ENCODE measurements at regions not wholly inside any gene's neighbourhood (a gene's known extent, or its start where the extent isn't known, plus 50 kb on each side); places are given as distances from the start of the nearest gene placed in this dataset.
A peak's percentile ranks its signal among the peaks of the same experiment; 100 is the strongest.

DNA sequence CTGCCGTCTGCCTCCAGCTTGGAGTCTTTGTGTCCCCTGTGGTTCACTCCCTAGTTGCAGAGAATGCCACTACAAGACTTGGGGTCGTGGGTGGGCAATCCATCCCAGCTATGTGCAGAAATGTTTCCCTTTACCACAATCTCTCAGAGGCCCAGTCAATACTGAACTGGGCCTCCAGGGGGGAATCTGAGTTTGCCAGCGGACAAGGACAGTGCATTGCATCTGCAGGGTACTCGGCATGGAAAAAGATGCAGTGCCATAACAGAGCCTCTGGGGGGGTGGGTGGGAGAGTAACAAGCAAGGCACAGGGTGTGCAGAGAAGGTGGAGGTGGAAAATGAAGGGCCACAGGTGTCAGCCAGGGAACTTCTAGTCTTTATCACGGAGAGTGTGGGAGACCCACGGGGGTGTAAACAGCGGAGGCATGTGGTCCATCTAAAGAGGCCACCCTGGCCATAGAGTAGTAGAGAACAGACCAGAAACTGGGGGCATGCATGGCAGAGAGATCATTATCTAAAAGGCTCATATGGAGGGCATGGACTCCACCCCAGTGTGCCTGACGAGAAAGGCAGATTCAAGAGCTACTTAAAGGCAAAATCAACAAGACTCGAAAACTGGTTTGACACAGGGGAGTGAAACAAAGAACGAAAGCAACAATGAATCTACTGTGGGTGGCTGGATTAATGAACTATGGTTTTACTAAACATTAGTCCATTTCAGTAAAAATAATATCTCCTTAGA, 182.4 kb downstream of the ANXA2 start:
- DNase-seq, result no peak

DNA sequence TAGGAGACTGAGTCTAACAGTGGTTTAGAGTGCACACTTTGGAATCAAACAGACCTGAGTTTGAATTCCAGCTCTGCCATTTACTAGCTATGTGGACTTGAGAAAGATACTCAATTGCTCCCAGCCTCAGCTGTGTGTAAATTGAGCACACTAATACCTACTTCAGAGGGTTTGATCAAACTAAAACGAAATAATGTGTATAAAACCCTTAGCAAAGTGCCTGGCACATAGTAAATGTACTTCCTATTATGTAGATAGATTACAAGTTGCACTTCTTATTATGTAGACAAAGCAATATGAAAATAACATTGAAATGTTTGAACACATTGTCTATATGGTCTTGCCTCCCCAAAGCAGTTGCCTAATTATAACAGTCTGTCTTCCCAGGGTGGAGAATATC, 180.6 kb downstream of the ANXA2 start:
- DNase-seq, result no peak

GRCh38 chr15:60218256-60218655, 179.5 kb downstream of the ANXA2 start:
- no peak for DNase-seq

GRCh38 chr15:60219866-60220265, 177.9 kb downstream of the ANXA2 start:
- no peak for DNase-seq

DNA sequence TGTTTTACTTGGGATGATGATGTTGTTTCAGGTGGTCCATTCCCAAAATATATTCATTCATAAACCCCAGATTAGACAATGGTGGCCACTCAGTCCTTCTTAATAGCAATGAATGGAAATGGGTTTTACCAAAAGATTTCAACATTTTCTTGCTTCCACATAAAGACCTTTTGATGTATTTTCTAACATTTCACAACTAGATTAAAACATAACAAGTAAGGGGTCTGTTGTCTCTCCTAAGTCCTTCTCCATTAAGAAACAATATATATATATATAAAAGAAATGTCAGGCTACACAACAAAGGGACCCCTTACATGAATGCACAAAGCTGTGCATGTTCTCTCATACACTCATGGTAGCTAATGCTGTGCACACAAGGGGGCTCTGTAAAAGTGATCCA, 176.4 kb downstream of the ANXA2 start:
- DNase-seq, result no peak

DNA sequence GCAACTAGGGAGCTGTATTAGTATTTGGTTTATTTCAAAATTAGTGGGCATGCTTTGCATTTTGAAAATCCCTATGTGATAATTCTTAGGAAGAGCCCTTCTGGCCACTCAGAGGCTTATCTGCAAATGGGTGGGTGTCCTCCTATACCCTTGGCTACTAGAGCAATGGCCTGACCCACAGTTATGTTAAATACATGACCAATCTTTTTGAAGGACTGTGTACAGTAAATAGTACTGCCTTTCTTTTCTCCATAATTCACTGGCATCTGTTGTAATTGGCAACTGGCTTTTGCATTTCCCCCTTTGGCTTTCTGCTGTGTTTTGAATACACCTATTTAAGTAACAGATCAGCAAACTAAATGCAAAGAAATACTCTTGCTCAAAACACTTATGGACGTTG, 175.4 kb downstream of the ANXA2 start:
- DNase-seq, result no peak

- DNase-seq, result no peak
These were observed 174.6 kb downstream of the ANXA2 start for GRCh38 chr15:60223176-60223575.

DNA sequence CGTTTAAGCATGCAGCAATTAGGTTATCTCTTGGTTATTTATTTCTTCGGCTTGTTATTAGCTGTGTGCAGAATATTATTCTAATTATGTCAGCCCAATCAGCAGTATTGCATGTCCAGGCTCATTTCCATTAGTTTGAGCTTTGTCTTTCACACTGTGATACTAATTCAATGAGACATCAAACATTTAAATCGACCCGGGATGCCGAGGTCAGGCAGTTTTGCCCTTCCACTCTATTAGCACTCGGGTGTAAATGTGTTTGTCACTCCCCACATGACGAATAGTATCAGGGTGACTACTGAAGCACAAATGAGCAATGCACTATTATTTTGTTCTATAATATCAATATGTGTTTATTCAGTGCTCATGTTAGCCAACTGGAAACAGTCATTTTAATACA, 170.9 kb downstream of the ANXA2 start:
- no peak for DNase-seq

GRCh38 chr15:60228101-60228500, 169.7 kb downstream of the ANXA2 start:
- DNase-seq, result no peak

DNA sequence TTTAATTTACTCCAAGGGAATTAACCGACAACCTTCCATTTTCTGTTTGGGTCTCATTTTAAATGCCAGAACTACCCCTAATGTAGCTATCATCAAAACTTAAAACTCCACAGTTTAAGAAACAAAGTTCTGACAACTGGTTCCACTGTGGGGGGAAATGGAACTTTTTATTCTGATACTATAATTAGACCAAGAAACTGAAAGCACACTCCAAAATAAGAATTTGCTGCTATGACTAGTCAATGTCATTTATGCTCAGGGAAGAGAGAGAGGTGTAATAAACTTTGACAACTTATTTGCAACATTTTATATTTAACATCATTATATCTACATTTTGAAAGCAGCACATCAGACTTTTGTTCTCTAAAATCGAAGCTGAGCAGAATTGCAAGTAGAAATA, 169.2 kb downstream of the ANXA2 start:
- no peak for DNase-seq

DNA sequence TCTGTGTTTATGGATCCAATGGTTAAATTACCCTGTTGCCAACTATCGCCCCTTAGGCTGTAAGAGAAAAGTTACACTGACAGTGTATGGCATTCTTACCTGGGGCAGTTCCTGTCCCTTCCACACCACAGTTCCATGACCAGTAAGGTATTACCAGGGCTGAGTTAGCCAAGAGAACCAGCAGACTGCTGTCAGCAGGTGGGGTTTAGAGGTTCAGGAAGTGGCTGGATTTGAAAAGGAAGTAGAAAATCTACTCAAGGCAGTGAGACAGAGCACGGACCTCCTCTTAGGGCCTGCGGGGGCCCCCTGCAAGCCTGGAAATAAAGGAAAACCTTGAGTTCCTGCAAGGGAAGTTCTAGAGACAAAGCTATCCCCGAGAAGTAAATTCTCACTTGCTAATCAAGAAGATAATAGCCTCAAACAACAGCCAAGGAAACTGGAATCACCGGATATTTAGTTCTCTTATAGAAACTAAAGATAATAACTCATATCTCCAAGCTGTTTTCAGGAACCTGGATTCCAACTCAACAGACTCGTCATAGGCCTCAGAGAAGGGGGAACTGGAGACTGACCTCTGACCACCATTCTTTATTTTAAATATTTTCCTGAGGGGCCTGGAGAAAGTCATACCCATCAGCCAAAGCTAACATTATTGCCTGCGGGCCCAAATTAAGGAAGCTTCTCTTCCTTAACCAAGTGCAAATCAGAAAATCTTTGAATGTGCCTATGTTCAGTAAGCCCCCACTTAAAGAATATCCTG, 161.7 kb downstream of the ANXA2 start:
- DNase-seq, result no peak

DNA sequence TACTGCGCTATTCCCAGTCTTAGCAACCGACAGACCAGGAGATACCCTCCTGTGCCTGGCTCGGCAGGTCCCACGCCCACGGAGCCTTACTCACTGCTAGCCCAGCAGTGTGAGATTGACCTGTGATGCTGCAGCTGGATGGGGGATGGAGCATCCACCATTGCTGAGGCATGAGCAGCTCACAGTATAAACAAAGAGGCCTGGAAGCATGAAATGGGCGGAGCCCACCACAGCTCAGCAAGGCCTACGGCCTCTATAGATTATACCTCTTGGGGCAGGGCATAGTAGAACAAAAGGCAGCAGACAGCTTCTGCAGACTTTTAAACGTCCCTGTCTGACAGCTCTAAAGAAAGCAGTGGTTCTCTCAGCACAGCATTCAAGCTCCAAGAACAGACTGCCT, 160.3 kb downstream of the ANXA2 start:
- no peak for DNase-seq

DNA sequence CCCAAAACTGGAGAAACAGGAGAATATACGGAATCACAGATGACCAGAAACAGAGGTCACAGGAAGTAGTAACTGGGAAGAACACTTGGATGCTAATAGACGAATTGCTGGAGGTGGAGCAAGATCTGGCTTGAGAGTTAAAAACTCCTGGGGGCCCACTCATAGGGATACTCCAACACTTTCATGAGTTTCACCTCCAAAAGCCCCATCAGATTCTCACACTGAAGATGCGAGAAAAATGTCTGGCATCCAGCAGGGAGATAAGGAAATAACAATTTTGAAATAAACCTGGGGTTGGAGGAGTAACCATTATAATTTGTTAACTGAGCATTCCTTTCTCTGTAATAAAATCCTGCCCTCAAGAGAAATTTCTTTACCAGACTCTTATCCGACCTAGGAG, 154.0 kb downstream of the ANXA2 start:
- no peak for DNase-seq

GRCh38 chr15:60244813-60245212, 153.0 kb downstream of the ANXA2 start:
- DNase-seq, result no peak

GRCh38 chr15:60250316-60250715, 147.5 kb downstream of the ANXA2 start:
- no peak for DNase-seq

- no peak for DNase-seq
These were observed 146.3 kb downstream of the ANXA2 start for GRCh38 chr15:60251300-60252070.

DNA sequence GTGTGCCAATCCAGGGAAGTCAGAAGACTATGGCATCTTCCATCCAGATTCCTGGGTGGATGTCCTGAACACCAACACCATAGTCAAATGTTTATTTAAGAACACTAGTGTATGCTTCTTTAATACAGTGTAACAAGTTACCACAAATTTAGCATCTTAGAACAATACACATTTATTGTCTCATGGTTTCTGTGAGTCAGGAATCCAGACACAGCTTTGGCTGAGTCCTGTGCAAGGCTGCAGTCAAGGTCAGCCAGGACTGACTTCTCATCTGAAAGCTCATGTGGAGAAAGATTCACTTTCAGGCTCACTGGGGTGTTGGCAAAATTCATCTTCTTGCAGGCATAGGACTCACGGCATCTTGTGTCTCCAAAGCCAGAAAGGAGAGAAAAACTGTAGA, 143.4 kb downstream of the ANXA2 start:
- DNase-seq, result no peak

DNA sequence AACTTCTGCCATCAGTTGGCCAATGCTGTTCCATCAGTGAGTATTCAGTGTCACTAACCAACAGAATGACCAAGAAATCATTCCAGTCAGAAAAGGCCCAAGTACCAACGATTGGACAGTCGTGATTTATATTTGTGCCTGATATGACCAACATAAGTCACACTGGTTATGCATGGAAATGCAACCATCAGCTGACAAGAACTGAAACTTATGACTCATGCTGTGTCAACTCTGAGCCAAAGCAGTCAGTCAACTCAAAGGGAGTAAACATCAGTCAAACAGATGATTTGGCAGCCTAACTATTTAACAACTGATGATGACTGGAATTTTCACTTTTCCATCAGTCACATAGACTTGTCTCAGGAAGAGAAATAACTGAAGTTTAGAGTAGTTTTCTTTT, 142.4 kb downstream of the ANXA2 start:
- peak; percentile 2 for DNase-seq

- no peak for DNase-seq
These were observed 140.1 kb downstream of the ANXA2 start for GRCh38 chr15:60257591-60258159.

- no peak for DNase-seq
These were observed 138.3 kb downstream of the ANXA2 start for GRCh38 chr15:60259469-60259868.

- DNase-seq, result no peak
These were observed 133.7 kb downstream of the ANXA2 start for GRCh38 chr15:60264088-60264487.

GRCh38 chr15:60264566-60264965, 133.2 kb downstream of the ANXA2 start:
- no peak for DNase-seq

DNA sequence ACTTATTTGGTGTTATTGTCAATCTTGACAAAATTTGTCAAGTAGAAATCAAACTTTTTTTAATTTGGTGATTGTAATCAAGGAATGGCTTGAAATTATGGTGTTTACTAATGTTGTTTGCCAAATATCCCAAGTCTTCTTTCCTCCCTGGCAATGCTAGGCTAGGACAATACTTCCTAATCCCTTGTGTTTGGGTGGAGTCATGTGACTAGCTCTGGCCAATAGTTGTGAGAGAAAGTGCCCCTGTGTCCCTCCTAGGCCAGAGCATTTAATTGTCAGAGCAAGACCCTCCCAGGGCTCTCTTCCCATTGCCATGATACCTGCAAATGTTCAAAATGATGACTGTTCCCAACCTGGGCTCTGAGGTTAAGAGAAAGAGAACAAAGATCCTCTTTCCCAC, 132.7 kb downstream of the ANXA2 start:
- no peak for DNase-seq

DNA sequence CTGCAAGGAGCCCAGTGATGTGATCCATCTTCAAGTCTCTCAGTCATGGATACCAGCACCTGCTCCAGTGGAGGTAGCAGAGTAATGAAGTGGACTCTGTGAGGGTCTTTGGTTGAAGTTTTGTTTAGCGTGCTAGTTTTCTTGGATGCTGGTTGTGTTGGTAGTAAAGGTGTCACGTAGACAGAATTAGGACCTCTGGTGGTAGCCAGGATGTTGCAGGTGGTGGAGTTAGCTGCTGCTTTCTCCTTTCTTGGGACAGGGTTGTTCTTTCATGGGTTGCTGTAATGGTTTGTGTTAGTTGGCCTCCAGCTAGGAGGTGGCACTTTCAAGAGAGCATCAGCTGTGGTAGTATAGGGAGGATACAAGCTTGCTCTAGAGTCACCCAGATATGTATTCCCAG, 125.2 kb downstream of the ANXA2 start:
- no peak for DNase-seq
